ENCODE measurements at regions not wholly inside any gene's neighbourhood (a gene's known extent, or its start where the extent isn't known, plus 50 kb on each side); places are given as distances from the start of the nearest gene placed in this dataset.
"Not testable (repeated sequence)": the region's sequence is repeated elsewhere in the genome, so short reads cannot be mapped to it uniquely, and the experiment has no call there.

DNA sequence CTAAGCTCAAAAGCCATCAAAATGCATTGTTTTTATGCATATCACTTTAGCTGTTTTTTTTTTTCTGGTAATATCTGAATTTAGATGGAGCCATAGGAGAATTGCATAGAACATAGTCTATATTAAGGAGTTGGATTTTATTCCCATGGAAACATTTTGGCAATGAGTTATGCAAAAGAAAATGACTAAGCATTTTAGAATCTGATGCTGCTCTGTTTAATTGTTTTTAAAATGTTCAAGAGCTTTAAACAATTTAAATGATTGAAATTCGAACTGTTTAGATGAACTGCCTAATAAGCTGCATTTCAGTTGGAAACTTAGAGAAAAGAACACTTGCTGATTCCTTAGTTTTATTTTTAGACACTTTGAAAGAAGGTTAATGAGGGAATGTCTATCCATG, 1531.5 kb upstream of the B3GALT2 start:
- in situ Hi-C loops (cut with HindIII; ENCODE audit: low pct_unique_long_range_greater_than_20kb, low sequenced_read_pairs), result no loop called here
- no peak for DNase-seq (ENCODE audit: low read depth)

DNA sequence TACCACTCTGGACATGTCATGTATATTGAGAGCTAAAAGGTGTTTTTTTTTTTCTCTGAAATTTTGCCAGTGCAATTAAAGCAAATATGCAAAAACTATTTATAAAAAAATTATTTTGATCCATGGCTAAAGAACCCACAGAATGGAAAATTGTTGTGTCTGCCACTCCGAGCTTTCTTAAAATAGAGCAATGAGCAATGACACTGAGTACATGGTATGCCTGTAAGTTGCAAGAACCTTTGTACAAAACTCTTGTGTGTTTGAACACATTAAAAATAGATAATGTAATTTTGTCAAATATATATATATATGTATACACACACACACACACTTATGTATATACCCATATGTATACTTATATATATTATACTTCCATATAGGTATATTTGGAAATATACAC, 1530.9 kb upstream of the B3GALT2 start:
- in situ Hi-C loops (cut with HindIII; ENCODE audit: low pct_unique_long_range_greater_than_20kb, low sequenced_read_pairs), result no loop called here

DNA sequence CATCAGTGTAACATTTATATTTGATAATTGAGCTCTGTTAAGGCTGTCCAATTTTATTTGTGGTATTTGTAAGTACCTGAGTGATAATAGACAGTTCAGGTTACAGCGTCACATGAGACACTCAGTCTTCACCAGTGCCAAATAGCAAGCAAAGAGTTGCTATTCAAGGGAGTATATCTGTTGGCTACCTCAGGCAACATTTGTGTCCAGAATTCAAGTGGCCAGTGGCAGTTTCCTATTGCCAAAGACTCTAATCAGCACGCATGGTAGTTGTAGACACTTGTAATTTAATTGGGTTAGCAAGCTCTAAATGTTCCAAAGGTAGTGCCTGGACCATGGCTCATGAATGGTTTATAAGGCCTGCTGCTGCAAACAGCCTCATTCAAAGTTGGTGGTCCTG, 1524.3 kb upstream of the B3GALT2 start:
- no peak for DNase-seq (ENCODE audit: low read depth)
- in situ Hi-C loops (cut with HindIII; ENCODE audit: low pct_unique_long_range_greater_than_20kb, low sequenced_read_pairs), result no loop called here

More for the DNA sequence above, 1530.9 kb upstream of the B3GALT2 start:
- DNase-seq (ENCODE audit: low read depth), result no peak

DNA sequence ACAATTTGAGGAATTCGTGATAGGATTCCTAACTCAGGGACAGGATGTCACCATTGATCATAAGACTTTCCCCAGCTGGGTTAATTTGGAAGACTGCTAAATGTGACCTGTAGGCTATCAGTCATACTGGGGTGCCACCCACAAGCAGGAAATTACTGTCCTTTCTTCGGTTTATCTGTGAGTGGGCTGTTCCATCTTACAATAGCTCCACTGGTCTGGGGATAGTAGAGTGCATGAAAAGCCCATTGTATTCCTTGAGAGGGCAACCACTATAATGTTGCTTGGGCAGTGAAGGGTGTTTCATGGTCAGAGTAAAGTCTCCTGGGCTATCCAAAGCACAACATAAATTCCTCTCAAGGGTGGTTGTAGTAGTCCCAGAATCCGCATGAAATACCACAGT, 1523.0 kb upstream of the B3GALT2 start:
- no peak for DNase-seq (ENCODE audit: low read depth)

DNA sequence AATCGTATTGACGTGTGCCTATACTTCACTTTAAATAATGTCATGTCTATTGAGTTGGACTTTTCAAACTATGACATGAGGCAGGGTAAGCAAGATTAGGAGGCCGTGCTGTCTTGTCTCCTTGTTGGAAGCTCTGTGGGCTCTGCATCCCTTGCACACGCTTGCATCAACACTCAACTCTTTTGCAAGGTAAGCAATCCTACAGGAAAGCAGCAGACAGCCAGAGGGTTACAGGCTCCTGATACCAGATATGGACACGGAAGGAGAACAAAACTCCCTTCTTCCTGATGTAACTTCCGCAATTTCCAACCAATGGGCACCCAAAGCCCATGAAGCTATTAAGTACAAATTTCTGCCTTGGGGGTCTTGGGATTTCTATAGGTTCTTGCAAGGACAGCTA, 1520.7 kb upstream of the B3GALT2 start:
- DNase-seq (ENCODE audit: low read depth), result no peak

More for the DNA sequence above, 1523.0 kb upstream of the B3GALT2 start:
- in situ Hi-C loops (cut with HindIII; ENCODE audit: low pct_unique_long_range_greater_than_20kb, low sequenced_read_pairs), result no loop called here

DNA sequence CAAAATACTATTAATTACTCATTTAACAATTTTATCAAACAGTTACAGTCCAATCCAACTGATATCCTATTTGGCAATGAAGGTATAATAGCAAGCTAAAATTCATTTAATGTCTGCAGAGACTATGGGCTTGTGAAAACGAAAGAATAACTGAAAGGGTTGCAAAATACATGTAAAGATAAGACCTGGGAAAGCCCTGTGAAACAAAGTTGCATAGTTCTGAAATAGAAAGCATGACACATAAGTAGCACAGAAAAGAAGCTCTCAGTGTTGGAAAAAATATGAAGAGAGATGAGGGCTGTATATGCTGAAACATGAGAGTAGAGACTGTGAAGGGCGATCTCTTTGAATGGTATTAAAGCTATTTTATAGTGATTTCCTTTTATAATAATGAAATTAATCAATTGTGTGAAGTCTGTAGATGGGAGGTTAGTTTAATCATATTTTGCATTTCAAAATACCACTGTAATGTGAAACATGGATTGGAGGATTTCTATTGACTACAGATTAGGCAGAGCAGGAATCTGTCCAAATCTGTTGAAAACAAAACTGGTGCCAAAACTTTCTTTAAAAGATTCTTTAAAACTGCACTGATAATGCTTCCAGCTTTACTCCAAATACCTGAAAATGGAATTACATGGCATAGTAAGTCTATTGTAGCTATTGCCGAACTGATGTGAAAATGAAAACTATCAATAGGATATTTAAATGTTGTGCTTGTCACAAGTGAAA, 1518.9 kb upstream of the B3GALT2 start:
- no peak for DNase-seq (ENCODE audit: low read depth)
- in situ Hi-C loops (cut with HindIII; ENCODE audit: low pct_unique_long_range_greater_than_20kb, low sequenced_read_pairs), result no loop called here

More for the DNA sequence above, 1520.7 kb upstream of the B3GALT2 start:
- in situ Hi-C loops (cut with HindIII; ENCODE audit: low pct_unique_long_range_greater_than_20kb, low sequenced_read_pairs), result no loop called here

DNA sequence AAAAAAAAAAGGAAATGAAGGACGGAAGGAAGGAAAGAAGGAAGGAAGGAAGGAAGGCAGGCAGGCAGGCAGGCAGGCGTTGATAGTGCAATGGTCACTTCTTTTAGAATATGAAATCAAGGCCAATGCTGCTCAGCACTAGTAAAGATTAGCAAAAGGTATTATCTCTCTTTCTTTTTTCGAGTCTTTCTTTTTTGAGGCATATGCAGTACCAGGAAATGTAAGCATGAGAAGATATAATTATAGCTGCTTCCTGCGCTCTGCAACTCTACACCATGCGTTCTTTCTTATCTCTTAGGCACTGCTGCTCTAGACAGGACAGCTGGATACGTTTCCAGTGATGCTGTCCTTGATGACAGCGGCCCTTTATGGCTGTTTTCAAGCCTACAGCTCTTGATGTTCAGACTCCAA, 1512.5 kb upstream of the B3GALT2 start:
- DNase-seq (ENCODE audit: low read depth), result no peak

DNA sequence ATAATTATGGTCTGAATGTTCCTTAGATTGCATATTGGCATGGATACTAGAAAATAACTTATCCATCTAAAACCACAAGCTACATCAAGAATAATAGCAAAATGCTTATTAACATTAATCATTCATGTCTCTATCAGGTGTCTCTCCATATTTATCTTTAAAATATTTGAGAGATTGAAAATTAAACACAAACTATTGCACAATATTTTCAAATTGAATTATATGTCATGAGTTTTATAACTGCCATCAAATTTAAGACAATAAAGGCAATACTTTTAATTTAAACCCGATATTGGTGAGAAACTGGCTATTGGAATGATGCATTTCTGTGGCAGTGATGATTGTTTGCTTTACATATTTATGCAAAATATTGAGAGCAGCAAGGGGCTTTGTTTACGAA, 1506.8 kb upstream of the B3GALT2 start:
- DNase-seq (ENCODE audit: low read depth), result no peak
- in situ Hi-C loops (cut with HindIII; ENCODE audit: low pct_unique_long_range_greater_than_20kb, low sequenced_read_pairs), result no loop called here

More for the DNA sequence above, 1512.5 kb upstream of the B3GALT2 start:
- in situ Hi-C loops (cut with HindIII; ENCODE audit: low pct_unique_long_range_greater_than_20kb, low sequenced_read_pairs), result no loop called here

DNA sequence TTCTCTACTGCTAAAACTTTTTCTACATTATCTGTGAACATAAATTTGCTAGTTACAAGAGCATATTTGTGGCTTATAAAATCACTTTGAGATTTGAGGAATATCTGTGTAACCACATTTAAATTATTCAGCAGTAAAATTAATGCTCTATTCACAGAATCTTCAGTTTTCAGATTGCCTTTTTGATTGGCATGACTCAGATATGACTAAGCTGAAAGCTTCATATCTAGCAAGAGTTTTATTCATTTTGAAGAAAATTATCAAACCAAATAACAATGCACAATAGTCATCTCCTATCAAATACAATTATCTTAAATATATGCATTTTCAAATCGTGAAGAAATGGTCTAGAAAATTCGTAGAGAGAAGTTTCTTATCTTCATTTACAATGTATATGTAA, 1498.2 kb upstream of the B3GALT2 start:
- no peak for DNase-seq (ENCODE audit: low read depth)

DNA sequence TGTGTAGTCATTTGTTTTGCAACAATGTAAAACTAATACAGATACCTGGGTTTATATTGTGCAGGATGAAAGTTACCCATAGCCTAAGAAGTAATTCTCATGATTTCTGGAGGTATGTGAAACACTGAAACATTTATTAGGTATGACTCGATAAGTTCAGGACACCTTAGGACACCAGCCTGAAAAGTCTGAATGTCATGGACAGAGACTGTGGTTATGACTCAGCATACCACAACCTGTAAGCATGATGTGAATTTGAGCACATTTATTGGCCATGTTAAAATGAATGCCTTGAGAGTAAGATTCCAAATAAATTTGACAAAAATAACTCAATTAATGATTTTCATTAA, 1471.7 kb upstream of the B3GALT2 start:
- in situ Hi-C loops (cut with HindIII; ENCODE audit: low pct_unique_long_range_greater_than_20kb, low sequenced_read_pairs), result no loop called here
- peak; percentile 48 for DNase-seq (ENCODE audit: low read depth)

More for the DNA sequence above, 1498.2 kb upstream of the B3GALT2 start:
- in situ Hi-C loops (cut with HindIII; ENCODE audit: low pct_unique_long_range_greater_than_20kb, low sequenced_read_pairs), result no loop called here

DNA sequence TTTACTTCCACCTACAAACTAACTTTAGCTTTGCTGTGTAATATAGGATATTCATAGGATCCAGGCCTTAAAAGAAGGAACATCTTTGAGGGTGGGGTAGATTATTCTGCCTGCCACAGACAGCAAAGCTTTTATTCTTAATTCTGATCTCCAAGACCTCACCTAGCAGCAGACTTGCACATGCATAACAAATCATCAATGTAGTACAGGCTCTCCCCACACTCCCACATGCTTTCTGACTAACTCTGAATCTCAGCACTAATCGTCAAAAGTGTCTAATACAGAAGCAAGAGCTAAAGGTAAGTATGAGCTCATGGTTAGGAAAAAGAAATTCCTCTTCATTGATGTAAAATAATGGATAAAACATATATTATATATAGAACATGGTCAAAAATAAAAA, 1468.5 kb upstream of the B3GALT2 start:
- no peak for DNase-seq (ENCODE audit: low read depth)
- in situ Hi-C loops (cut with HindIII; ENCODE audit: low pct_unique_long_range_greater_than_20kb, low sequenced_read_pairs), result no loop called here

DNA sequence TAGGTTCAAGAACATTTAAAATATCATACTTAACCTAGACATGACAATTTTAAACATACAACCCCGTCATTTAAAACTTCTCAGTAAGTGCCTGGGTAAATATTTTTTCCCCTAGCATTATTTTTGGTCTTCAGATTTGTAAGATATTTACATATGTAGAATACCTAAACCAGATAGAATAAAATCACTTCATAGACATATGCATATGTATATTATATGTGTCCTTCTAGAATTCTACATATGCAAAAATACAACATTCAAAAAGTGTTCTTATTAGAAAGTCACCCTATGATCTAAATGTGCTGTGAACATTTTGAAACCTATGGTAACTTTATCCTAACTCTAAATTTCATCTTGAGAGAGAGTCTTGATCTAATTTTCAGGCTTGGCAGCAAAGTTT, 1467.0 kb upstream of the B3GALT2 start:
- in situ Hi-C loops (cut with HindIII; ENCODE audit: low pct_unique_long_range_greater_than_20kb, low sequenced_read_pairs), result no loop called here
- no peak for DNase-seq (ENCODE audit: low read depth)

DNA sequence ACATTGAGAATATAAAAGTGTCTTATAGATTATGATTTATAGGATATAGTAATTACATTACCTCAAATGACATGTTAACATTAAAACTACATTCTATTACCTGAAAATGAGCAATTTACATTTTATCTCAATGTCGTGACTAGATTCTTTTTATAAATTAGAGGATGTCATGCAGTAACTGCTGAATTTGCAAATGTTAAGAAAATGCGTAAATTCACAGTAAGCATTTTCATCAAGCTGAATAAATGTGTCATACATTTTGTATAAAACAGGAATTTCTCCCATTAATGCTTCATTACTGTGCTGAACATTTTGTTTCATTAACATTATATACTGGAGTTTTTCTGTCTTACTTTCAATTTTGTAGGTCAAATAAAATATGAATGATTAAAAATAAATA, 1460.7 kb upstream of the B3GALT2 start:
- DNase-seq (ENCODE audit: low read depth), result no peak
- in situ Hi-C loops (cut with HindIII; ENCODE audit: low pct_unique_long_range_greater_than_20kb, low sequenced_read_pairs), result no loop called here

DNA sequence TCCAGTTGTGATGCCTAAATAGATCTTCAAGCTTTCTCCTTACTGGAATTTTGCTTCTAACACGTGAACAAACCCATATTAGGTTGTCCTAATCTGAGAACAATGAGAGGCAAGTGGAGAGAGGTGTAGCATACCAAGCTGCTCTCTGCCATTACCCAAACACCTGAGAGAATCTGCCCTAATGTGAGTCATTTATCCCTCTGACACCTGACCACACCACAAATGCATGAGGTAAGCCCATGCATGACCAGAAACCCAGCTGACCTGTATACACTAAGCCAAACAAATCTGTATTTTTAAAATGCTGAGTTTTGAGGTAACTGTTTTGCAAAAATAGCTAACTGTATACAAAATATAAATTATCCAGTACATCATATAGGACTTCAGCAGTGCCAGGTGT, 1458.1 kb upstream of the B3GALT2 start:
- in situ Hi-C loops (cut with HindIII; ENCODE audit: low pct_unique_long_range_greater_than_20kb, low sequenced_read_pairs), result no loop called here
- DNase-seq (ENCODE audit: low read depth), result no peak

DNA sequence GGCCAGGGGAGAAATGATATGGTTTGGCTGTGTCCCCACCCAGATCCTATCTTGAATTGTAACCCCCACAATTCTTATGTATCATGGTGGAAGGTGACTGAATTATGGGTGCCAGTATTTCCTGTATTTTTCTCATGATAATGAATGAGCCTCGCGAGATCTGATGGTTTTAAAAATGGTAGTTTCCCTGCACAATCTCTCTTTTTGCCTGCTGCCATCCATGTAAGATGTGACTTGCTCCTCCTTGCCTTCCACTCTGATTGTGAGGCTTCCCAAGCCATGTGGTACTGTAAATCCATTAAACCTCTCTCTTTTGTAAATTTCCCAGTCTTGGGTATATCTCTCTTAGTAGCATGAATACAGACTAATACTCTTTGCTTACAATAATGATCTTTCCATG, 1453.9 kb upstream of the B3GALT2 start:
- DNase-seq (ENCODE audit: low read depth), result no peak
- in situ Hi-C loops (cut with HindIII; ENCODE audit: low pct_unique_long_range_greater_than_20kb, low sequenced_read_pairs), result no loop called here

DNA sequence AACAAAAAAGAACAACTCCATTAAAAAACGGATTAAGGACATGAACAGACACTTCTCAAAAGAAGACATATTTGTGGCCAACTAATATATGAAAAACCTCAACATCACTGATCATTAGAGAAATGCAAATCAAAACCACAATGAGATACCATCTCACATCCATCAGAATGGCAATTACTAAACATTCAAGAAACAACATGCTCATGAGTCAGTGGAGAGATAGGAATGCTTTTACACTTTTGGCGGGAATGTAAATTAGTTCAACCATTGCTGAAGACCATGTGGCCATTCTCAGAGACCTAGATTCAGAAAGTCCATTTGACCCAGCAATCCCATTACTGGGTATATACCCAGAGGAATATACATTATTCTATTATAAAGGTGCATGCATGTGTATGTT, 1442.6 kb upstream of the B3GALT2 start:
- in situ Hi-C loops (cut with HindIII; ENCODE audit: low pct_unique_long_range_greater_than_20kb, low sequenced_read_pairs), result no loop called here
- no peak for DNase-seq (ENCODE audit: low read depth)

DNA sequence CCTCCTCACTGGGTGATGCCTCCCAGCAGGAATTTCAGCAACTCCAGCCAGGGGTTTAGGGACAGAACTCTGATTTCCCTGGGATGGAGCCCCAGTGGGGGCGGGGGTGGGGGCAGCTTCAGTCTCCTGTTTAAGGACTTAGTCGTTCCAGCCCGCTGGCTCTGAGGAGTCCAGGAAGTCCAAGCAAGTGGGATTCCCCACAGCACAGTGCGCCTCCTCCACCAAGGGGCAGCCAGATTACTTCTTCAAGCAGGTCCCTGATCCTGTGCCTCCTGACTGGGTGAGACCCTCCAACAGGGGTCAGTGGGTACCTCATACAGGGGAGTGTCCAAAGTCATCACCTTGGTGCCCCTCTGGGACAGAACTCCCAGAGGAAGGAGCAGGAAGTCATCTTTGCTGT, 1438.4 kb upstream of the B3GALT2 start:
- in situ Hi-C loops (cut with HindIII; ENCODE audit: low pct_unique_long_range_greater_than_20kb, low sequenced_read_pairs), result no loop called here

DNA sequence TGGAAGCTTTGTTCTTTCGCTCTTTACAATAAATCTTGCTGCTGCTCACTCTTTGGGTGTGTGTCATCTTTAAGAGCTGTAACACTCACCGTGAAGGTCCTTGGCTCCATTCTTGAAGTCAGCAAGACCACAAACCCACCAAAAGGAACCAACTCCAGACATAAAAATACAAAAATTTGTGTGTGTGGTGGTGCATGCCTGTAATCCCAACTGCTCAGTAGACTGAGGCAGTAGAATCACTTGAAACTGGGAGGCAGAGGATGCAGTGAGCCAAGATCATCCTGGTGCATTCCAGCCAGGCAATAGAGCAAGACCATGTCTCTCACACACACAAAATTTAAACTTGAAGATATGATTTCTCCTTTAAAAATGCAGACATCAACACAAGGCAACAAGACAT, 1431.7 kb upstream of the B3GALT2 start:
- in situ Hi-C loops (cut with HindIII; ENCODE audit: low pct_unique_long_range_greater_than_20kb, low sequenced_read_pairs), result no loop called here
- peak; percentile 53 for DNase-seq (ENCODE audit: low read depth)

More for the DNA sequence above, 1438.4 kb upstream of the B3GALT2 start:
- DNase-seq (ENCODE audit: low read depth), result no peak

DNA sequence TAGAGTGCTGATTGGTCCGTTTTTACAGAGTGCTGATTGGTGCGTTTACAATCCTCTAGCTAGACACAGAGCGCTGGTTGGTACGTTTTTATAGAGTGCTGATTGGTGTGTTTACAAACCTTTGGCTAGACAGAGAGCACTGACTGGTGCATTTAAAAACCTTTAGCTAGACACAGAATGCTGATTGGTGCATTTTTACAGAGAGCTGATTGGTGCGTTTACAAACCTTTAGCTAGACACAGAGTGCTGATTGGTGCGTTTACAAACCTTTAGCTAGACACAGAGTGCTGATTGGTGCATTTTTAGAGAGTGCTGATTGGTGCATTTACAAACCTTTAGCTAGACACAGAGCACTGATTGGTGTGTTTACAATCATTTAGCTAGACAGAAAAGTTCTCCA, 1430.9 kb upstream of the B3GALT2 start:
- DNase-seq (ENCODE audit: low read depth); in situ Hi-C loops (cut with HindIII; ENCODE audit: low pct_unique_long_range_greater_than_20kb, low sequenced_read_pairs): not testable (repeated sequence)

DNA sequence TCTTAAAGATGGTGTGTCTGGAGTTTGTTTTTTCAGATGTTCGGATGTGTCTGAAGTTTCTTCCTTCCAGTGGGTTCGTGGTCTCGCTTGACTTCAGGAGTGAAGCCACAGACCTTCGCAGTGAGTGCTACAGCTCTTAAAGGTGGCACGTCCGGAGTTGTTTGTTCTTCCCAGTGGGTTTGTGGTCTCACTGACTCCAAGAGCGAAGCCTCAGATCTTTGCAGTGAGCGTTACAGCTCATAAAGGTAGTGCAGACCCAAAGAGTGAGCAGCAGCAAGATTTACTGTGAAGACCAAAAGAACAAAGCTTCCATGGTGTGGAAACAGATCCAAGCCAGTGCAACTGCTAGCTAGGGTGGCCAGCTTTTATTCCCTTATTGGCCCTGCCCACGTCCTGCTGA, 1430.4 kb upstream of the B3GALT2 start:
- no peak for DNase-seq (ENCODE audit: low read depth)
- in situ Hi-C loops (cut with HindIII; ENCODE audit: low pct_unique_long_range_greater_than_20kb, low sequenced_read_pairs), result no loop called here

Measured in Caki2 (cell line).